H1 (cell line): ENCODE measurements at regions not wholly inside any gene's neighbourhood (a gene's known extent, or its start where the extent isn't known, plus 50 kb on each side); places are given as distances from the start of the nearest gene placed in this dataset.

ENCODE experiments used
- CTCF ChIA-PET: fragments of 300-600 bp; sonication (Branson Sonifier 250); formaldehyde crosslinking; loops from one replicate; lab custom pipeline; 2021; ENCODE audit not compliant: partially characterized antibody; lab: Charles Lee
- POLR2A ChIA-PET: fragments of 300-600 bp; sonication (Branson Sonifier 250); formaldehyde crosslinking; loops from one replicate; lab custom pipeline; 2021; ENCODE audit warnings: inconsistent platforms; ENCODE audit not compliant: partially characterized antibody; lab: Charles Lee
- DNase-seq, 2 experiments: peaks; one replicate each; pipeline versions ENCODE4 v3.0.0 to v3.0.0-alpha.2; 2010 to 2022; ENCODE audit warnings: low spot score in 2 of 2, low read depth in 1 of 2, mixed read lengths in 1 of 2
- FAIRE-seq: peaks from 2 replicates; lab custom pipeline; 2011; peaks lifted over from hg19 to GRCh38; lab: Jason Lieb, UNC
- H2AFZ ChIP-seq: 2 replicates; pipeline ENCODE4 v1.8.1; 2012; ENCODE audit warnings: low read length, inconsistent platforms
- H2AK5ac ChIP-seq: 2 replicates; pipeline ENCODE4 v1.6.1; 2013; ENCODE audit warnings: low read depth, low read length
- H2BK120ac ChIP-seq: replicated peaks from 2 replicates; pipeline ENCODE3; 2013; ENCODE audit warnings: low read depth, low read length, inconsistent platforms
- H2BK12ac ChIP-seq: 2 replicates; pipeline ENCODE4 v1.6.1; 2013; ENCODE audit warnings: low read depth, low read length
- H2BK15ac ChIP-seq: 2 replicates; pipeline ENCODE4 v1.6.1; 2013; ENCODE audit warnings: low read length
- H2BK20ac ChIP-seq: 2 replicates; pipeline ENCODE4 v1.6.1; 2013; ENCODE audit warnings: low read length
- H2BK5ac ChIP-seq: 2 replicates; pipeline ENCODE4 v1.6.1; 2013; ENCODE audit warnings: low read depth, low read length
- H3K14ac ChIP-seq: 2 replicates; pipeline ENCODE4 v1.6.1; 2013; ENCODE audit warnings: inconsistent platforms; ENCODE audit not compliant: insufficient read length
- H3K18ac ChIP-seq: 2 replicates; pipeline ENCODE4 v1.6.1; 2013; ENCODE audit warnings: low read length; ENCODE audit errors: extremely low read depth
- H3K23ac ChIP-seq: 2 replicates; pipeline ENCODE4 v1.6.1; 2013; ENCODE audit warnings: inconsistent platforms; ENCODE audit not compliant: insufficient read length
- H3K23me2 ChIP-seq: 2 replicates; pipeline ENCODE4 v1.6.1; 2013; ENCODE audit warnings: low read depth, low read length
- H3K27ac ChIP-seq: 2 replicates; pipeline ENCODE4 v1.6.1; 2011; ENCODE audit warnings: low read depth, low read length, inconsistent platforms
- H3K27me3 ChIP-seq, 4 experiments: replicated peaks in 1 of 4; 1 replicate in 1 of 4; 2 replicates in 3 of 4; pipeline versions ENCODE4 v1.6.1 to v1.8.1; 2011 to 2013; ENCODE audit warnings: low read length in 3 of 4, mild to moderate bottlenecking in 3 of 4, inconsistent platforms in 2 of 4, mixed read lengths in 2 of 4, moderate library complexity in 1 of 4; ENCODE audit not compliant: control insufficient read depth in 3 of 4, insufficient read depth in 3 of 4; ENCODE audit errors: extremely low read depth in 1 of 4
- H3K36me3 ChIP-seq, 4 experiments: 2 replicates each; pipeline versions ENCODE4 v1.6.1 to v1.8.1; 2011 to 2013; ENCODE audit warnings: mild to moderate bottlenecking in 4 of 4, low read length in 3 of 4, moderate library complexity in 2 of 4, control low read depth in 1 of 4, inconsistent platforms in 1 of 4; ENCODE audit not compliant: insufficient read depth in 4 of 4, control insufficient read depth in 2 of 4
- H3K4ac ChIP-seq: replicated peaks from 2 replicates; pipeline ENCODE3; 2013; ENCODE audit warnings: low read length, low read depth, mixed read lengths, inconsistent platforms; ENCODE audit not compliant: insufficient read length
- H3K4me1 ChIP-seq, 4 experiments: replicated peaks in 1 of 4; 1 replicate in 1 of 4; 2 replicates in 3 of 4; pipeline versions ENCODE4 v1.6.1 to v1.8.1; 2011 to 2013; ENCODE audit warnings: low read length in 3 of 4, inconsistent platforms in 2 of 4, mixed read lengths in 1 of 4; ENCODE audit not compliant: insufficient read depth in 4 of 4, control insufficient read depth in 3 of 4
- H3K4me2 ChIP-seq, 2 experiments: 2 replicates each; pipeline versions ENCODE4 v1.6.1 to v1.8.1; 2011 to 2013; ENCODE audit warnings: low read depth in 2 of 2, low read length in 2 of 2, control low read depth in 1 of 2, inconsistent platforms in 1 of 2, mild to moderate bottlenecking in 1 of 2; ENCODE audit not compliant: insufficient read depth in 1 of 2
- H3K4me3 ChIP-seq, 4 experiments: fragments of 200-600, 300-600 bp in 1 of 4; sonication (generic), shearing (Covaris generic), sonication (Bioruptor Twin) in 1 of 4; 2 replicates each; pipeline versions ENCODE4 v1.5.1 to v1.8.1; 2011 to 2016; ENCODE audit warnings: low read length in 4 of 4, low read depth in 3 of 4, control low read depth in 2 of 4, inconsistent platforms in 2 of 4, mild to moderate bottlenecking in 2 of 4, mixed read lengths in 1 of 4, moderate library complexity in 1 of 4; ENCODE audit not compliant: insufficient read depth in 2 of 4; ENCODE audit errors: extremely low read depth in 1 of 4
- H3K56ac ChIP-seq: replicated peaks from 2 replicates; pipeline ENCODE3; 2013; ENCODE audit warnings: low read depth, mild to moderate bottlenecking, mixed read lengths, low read length, inconsistent platforms; ENCODE audit not compliant: insufficient read length
- H3K79me1 ChIP-seq: 2 replicates; pipeline ENCODE4 v1.6.1; 2013; ENCODE audit warnings: low read depth, low read length, control low read depth
- H3K79me2 ChIP-seq, 2 experiments: 2 replicates each; pipeline versions ENCODE4 v1.6.1 to v1.8.1; 2012 to 2013; ENCODE audit warnings: low read length in 2 of 2, mild to moderate bottlenecking in 2 of 2, inconsistent platforms in 1 of 2; ENCODE audit not compliant: insufficient read depth in 2 of 2, control insufficient read depth in 1 of 2
- H3K9ac ChIP-seq, 4 experiments: replicated peaks in 1 of 4; 1 replicate in 1 of 4; 2 replicates in 3 of 4; pipeline versions ENCODE4 v1.6.1 to v1.8.1; 2011 to 2013; ENCODE audit warnings: low read depth in 3 of 4, low read length in 3 of 4, control low read depth in 2 of 4, mild to moderate bottlenecking in 2 of 4, moderate library complexity in 2 of 4, inconsistent platforms in 1 of 4; ENCODE audit errors: extremely low read depth in 1 of 4
- H3K9me3 ChIP-seq, 2 experiments: 2 replicates each; pipeline versions ENCODE4 v1.6.1 to v1.8.1; 2012 to 2013; ENCODE audit warnings: mild to moderate bottlenecking in 2 of 2, moderate library complexity in 2 of 2, control low read depth in 1 of 2, inconsistent platforms in 1 of 2, low read depth in 1 of 2, low read length in 1 of 2, mixed read lengths in 1 of 2; ENCODE audit not compliant: insufficient read depth in 2 of 2
- H4K20me1 ChIP-seq, 2 experiments: replicated peaks in 1 of 2; 2 replicates each; pipeline versions ENCODE3 to v1.8.1; 2011 to 2013; ENCODE audit warnings: inconsistent platforms in 2 of 2, low read length in 2 of 2, mild to moderate bottlenecking in 1 of 2; ENCODE audit not compliant: insufficient read depth in 2 of 2, control insufficient read depth in 1 of 2
- H4K5ac ChIP-seq: 2 replicates; pipeline ENCODE4 v1.6.1; 2013; ENCODE audit warnings: low read length, low read depth, mixed read lengths, inconsistent platforms; ENCODE audit not compliant: insufficient read length
- H4K8ac ChIP-seq: 2 replicates; pipeline ENCODE4 v1.8.0; 2013; ENCODE audit warnings: mild to moderate bottlenecking, moderate library complexity, low read length, inconsistent platforms; ENCODE audit not compliant: insufficient read depth; ENCODE audit errors: extremely low read depth
- H4K91ac ChIP-seq: replicated peaks from 2 replicates; pipeline ENCODE3; 2013; ENCODE audit warnings: low read length, mixed read lengths, inconsistent platforms; ENCODE audit not compliant: insufficient read length
- BRCA1 ChIP-seq: IDR thresholded peaks from 2 replicates; pipeline ENCODE4 v1.6.1; 2012; ENCODE audit warnings: low read depth, low read length, improper control_type of control experiment
- CHD2 ChIP-seq: IDR thresholded peaks from 2 replicates; pipeline ENCODE4 v1.6.1; 2012; ENCODE audit warnings: low read length, improper control_type of control experiment
- EGR1 ChIP-seq: IDR thresholded peaks from 2 replicates; pipeline ENCODE4 v1.6.1; 2011; ENCODE audit warnings: low read depth, low read length, borderline replicate concordance
- FOSL1 ChIP-seq: IDR thresholded peaks from 2 replicates; pipeline ENCODE4 v1.6.1; 2011; ENCODE audit warnings: mild to moderate bottlenecking, low read depth, low read length, moderate library complexity; ENCODE audit not compliant: insufficient read depth
- HDAC6 ChIP-seq: IDR thresholded peaks from one replicate; pipeline ENCODE4 v1.7.1; 2012; ENCODE audit warnings: low read depth, mild to moderate bottlenecking, inconsistent platforms, low read length, moderate library complexity
- JUND ChIP-seq: IDR thresholded peaks from 2 replicates; pipeline ENCODE4 v1.6.1; 2011; ENCODE audit warnings: mild to moderate bottlenecking, improper control_type of control experiment, low read length
- KDM4A ChIP-seq: IDR thresholded peaks from one replicate; pipeline ENCODE4 v1.7.1; 2012; ENCODE audit warnings: low read depth, mild to moderate bottlenecking, moderate library complexity, low read length, inconsistent platforms; ENCODE audit not compliant: severe bottlenecking
- KDM5A ChIP-seq: fragments of 200-600 bp; IDR thresholded peaks from 2 replicates; pipeline ENCODE4 v1.7.1; 2012; ENCODE audit warnings: mild to moderate bottlenecking, low read length, inconsistent platforms, mixed read lengths
- SIRT6 ChIP-seq: IDR thresholded peaks from one replicate; pipeline ENCODE4 v1.7.1; 2012; ENCODE audit warnings: low read length, inconsistent platforms
- SP1 ChIP-seq: IDR thresholded peaks from 2 replicates; pipeline ENCODE4 v1.6.1; 2011; ENCODE audit warnings: low read depth, low read length
- SRF ChIP-seq: IDR thresholded peaks from 2 replicates; pipeline ENCODE4 v1.6.1; 2011; ENCODE audit warnings: mild to moderate bottlenecking, low read depth, low read length, moderate library complexity
- USF2 ChIP-seq: IDR thresholded peaks from 2 replicates; pipeline ENCODE4 v1.6.1; 2011; ENCODE audit warnings: low read length, improper control_type of control experiment
- YY1 ChIP-seq: IDR thresholded peaks from 2 replicates; pipeline ENCODE4 v1.6.1; 2011; ENCODE audit warnings: low read depth, mild to moderate bottlenecking, low read length
- ZNF274 ChIP-seq: IDR thresholded peaks from 2 replicates; pipeline ENCODE4 v1.7.0; 2012; ENCODE audit warnings: low read length, borderline replicate concordance; ENCODE audit errors: extremely low read depth

GRCh38 chrX:102008901-102009300 lies 77.1 kb upstream of the ZMAT1 start:
- CTCF ChIA-PET: interaction anchor here (0.7 to 1.2 kb wide), 2 partner anchors 13 to 218 kb away, joined by 3 read pairs; no protein-coding TSS in a partner anchor
- no peak overlapping the region for H3K4me2 ChIP-seq
- H2BK5ac ChIP-seq: no peak overlapping the region
- H3K27ac ChIP-seq: no peak overlapping the region
- no peaks in the 10 kb centered on the region for H3K4me1 ChIP-seq
- no peak overlapping the region for H3K23ac ChIP-seq
- H3K36me3 ChIP-seq: no peaks in the 10 kb centered on the region
- H3K79me2 ChIP-seq: no peaks in the 10 kb centered on the region
- no peak overlapping the region for H3K18ac ChIP-seq
- H3K27me3 ChIP-seq: no peaks in the 10 kb centered on the region
- H4K5ac ChIP-seq: no peak overlapping the region
- no peak overlapping the region for H3K4ac ChIP-seq
- H3K79me1 ChIP-seq: no peaks in the 10 kb centered on the region
- no peak overlapping the region for H4K91ac ChIP-seq
- POLR2A ChIA-PET: no interaction called here
- DNase-seq (no peak), FAIRE-seq (no peak)
- H2BK12ac ChIP-seq: no peak overlapping the region
- no peak overlapping the region for H2AFZ ChIP-seq
- H3K9me3 ChIP-seq: no peaks in the 10 kb centered on the region
- H2AK5ac ChIP-seq: no peak overlapping the region
- no peaks in the 10 kb centered on the region for H3K23me2 ChIP-seq
- TF ChIP-seq JUND (no peak), ZNF274 (no peak), KDM5A (no peak), YY1 (no peak), CHD2 (no peak), BRCA1 (no peak), FOSL1 (no peak), EGR1 (no peak), SP1 (no peak), SIRT6 (no peak), HDAC6 (no peak), KDM4A (no peak), SRF (no peak), USF2 (no peak)
- H4K20me1 ChIP-seq: no peaks in the 10 kb centered on the region
- no peak overlapping the region for H3K56ac ChIP-seq
- no peak overlapping the region for H4K8ac ChIP-seq
- no peak overlapping the region for H3K9ac ChIP-seq
- H3K4me3 ChIP-seq: no peak overlapping the region
- no peak overlapping the region for H2BK15ac ChIP-seq
- H2BK20ac ChIP-seq: no peak overlapping the region
- no peak overlapping the region for H3K14ac ChIP-seq
- no peak overlapping the region for H2BK120ac ChIP-seq
